Sigmoid colon (tissue), 6 donors: ENCODE measurements at regions not wholly inside any gene's neighbourhood (a gene's known extent, or its start where the extent isn't known, plus 50 kb on each side); places are given as distances from the start of the nearest gene placed in this dataset.

ENCODE experiments used
- DNase-seq: peaks from one replicate; pipeline ENCODE4 v3.0.0-alpha.2; 2019
- H3K27ac ChIP-seq, 4 donors: fragments of 200-600 bp; sonication (generic); one replicate each; pipeline ENCODE4 v1.5.1; 2016 to 2019; ENCODE audit warnings: mild to moderate bottlenecking in 1 of 4
- H3K27me3 ChIP-seq, 3 donors: fragments of 200-600 bp; sonication (generic); one replicate each; pipeline ENCODE4 v1.5.1; 2019; ENCODE audit warnings: mild to moderate bottlenecking in 1 of 3
- H3K36me3 ChIP-seq, 4 donors: fragments of 200-600 bp; sonication (generic); one replicate each; pipeline ENCODE4 v1.5.1; 2016 to 2019
- H3K4me1 ChIP-seq, 4 donors: fragments of 200-600 bp; sonication (generic); one replicate each; pipeline ENCODE4 v1.5.1; 2017 to 2019
- H3K4me3 ChIP-seq, 4 donors: fragments of 200-600 bp; sonication (generic); one replicate each; pipeline ENCODE4 v1.5.1; 2017 to 2019; ENCODE audit warnings: mild to moderate bottlenecking in 2 of 4, moderate library complexity in 1 of 4
- H3K9me3 ChIP-seq, 4 donors: fragments of 200-600 bp in 3 of 4; sonication (generic) in 3 of 4; one replicate each; pipeline versions ENCODE4 v1.5.1 to v1.6.1; 2013 to 2019
- CTCF ChIP-seq, 4 experiments: fragments of 450-650 bp in 3 of 4; fragments of 200-600 bp in 1 of 4; IDR thresholded peaks; one replicate each; pipeline ENCODE4 v1.5.1; 2016 to 2019; ENCODE audit warnings: antibody characterized with exemption in 4 of 4, mild to moderate bottlenecking in 3 of 4, moderate library complexity in 2 of 4
- EP300 ChIP-seq, 4 donors: sonication (generic); formaldehyde crosslinking; IDR thresholded peaks; one replicate each; pipeline ENCODE4 v1.6.1; 2017; ENCODE audit warnings: antibody characterized with exemption in 4 of 4
- POLR2A ChIP-seq, 2 donors: fragments of 450-650 bp; IDR thresholded peaks; one replicate each; pipeline ENCODE4 v1.6.1; 2016; ENCODE audit warnings: antibody characterized with exemption in 2 of 2, mild to moderate bottlenecking in 2 of 2, moderate library complexity in 2 of 2
- POLR2AphosphoS5 ChIP-seq, 4 donors: sonication (generic); formaldehyde crosslinking; IDR thresholded peaks; one replicate each; pipeline ENCODE4 v1.6.1; 2017; ENCODE audit warnings: antibody characterized with exemption in 4 of 4
- WGBS, 2 donors: extraction: QIAGEN DNeasy Blood & Tissue Kit; methylation state at CpG; one replicate each; pipeline ENCODE4 v1.1.7; 2013; 5-methylcytosine and 5-hydroxymethylcytosine counted together
- intact Hi-C: fragments of 100-400 bp; cut with DNase I; formaldehyde crosslinking; loops from one replicate; pipeline ENCODE4 v1.15.1; 2023
- donor health status: healthy with polysubstance abuse.
- donor health status: healthy.

GRCh38 chr3:139757448-139758030 is 79.8 kb upstream of the NMNAT3 start:
- H3K4me1 ChIP-seq, result peaks cover 0 to 12% (median 3%) of the 10 kb centered on the region in 4 donors
- no peaks in the 10 kb centered on the region for H3K36me3 ChIP-seq
- no peak overlapping the region for H3K27ac ChIP-seq
- DNase-seq, result no peak
- no peak for TF ChIP-seq POLR2A (IDR thresholded peaks at IDR 0.05)
- no peak for TF ChIP-seq POLR2AphosphoS5 (IDR thresholded peaks at IDR 0.05)
- no peak for TF ChIP-seq EP300 (IDR thresholded peaks at IDR 0.05)
- TF ChIP-seq CTCF (IDR thresholded peaks at IDR 0.05), result no peak
- no peak overlapping the region for H3K4me3 ChIP-seq
- no peaks in the 10 kb centered on the region for H3K27me3 ChIP-seq
- intact Hi-C loops, result no loop called here
- H3K9me3 ChIP-seq, result no peaks in the 10 kb centered on the region

GRCh38 chr3:139756529-139757103 is 78.8 kb upstream of the NMNAT3 start:
- H3K9me3 ChIP-seq, result no peaks in the 10 kb centered on the region
- no peak overlapping the region for H3K4me3 ChIP-seq
- no peak for TF ChIP-seq CTCF (IDR thresholded peaks at IDR 0.05)
- no peak for TF ChIP-seq EP300 (IDR thresholded peaks at IDR 0.05)
- TF ChIP-seq POLR2A (IDR thresholded peaks at IDR 0.05), result no peak
- TF ChIP-seq POLR2AphosphoS5 (IDR thresholded peaks at IDR 0.05), result no peak
- no peaks in the 10 kb centered on the region for H3K27me3 ChIP-seq
- intact Hi-C loops, result no loop called here
- WGBS, 2 donors, result 88 to 90% methylated on average over 3 of the region's 3 CpGs
- H3K27ac ChIP-seq, result no peak overlapping the region
- no peaks in the 10 kb centered on the region for H3K36me3 ChIP-seq
- no peak for DNase-seq
- peaks cover 0 to 12% (median 3%) of the 10 kb centered on the region in 4 donors for H3K4me1 ChIP-seq

- Histone ChIP-seq H3K4me3 (no peak overlapping the region), H3K36me3 (no peaks in the 10 kb centered on the region), H3K27ac (no peak overlapping the region), H3K9me3 (no peaks in the 10 kb centered on the region), H3K27me3 (no peaks in the 10 kb centered on the region), H3K4me1 (peaks cover 0 to 12% (median 3%) of the 10 kb centered on the region in 4 donors)
- intact Hi-C loops, result no loop called here
- TF ChIP-seq EP300 (IDR thresholded peaks at IDR 0.05) (no peak), POLR2AphosphoS5 (IDR thresholded peaks at IDR 0.05) (no peak), CTCF (IDR thresholded peaks at IDR 0.05) (no peak), POLR2A (IDR thresholded peaks at IDR 0.05) (no peak)
- WGBS, 2 donors, result 87 to 93% methylated on average over 3 of the region's 3 CpGs
- DNase-seq, result no peak
These were observed 77.8 kb upstream of the NMNAT3 start for GRCh38 chr3:139755551-139755950.

GRCh38 chr3:139751789-139752188 is 74.0 kb upstream of the NMNAT3 start:
- no peaks in the 10 kb centered on the region for H3K27me3 ChIP-seq
- H3K9me3 ChIP-seq, result peaks cover 0 to 3% (median 0%) of the 10 kb centered on the region in 4 donors
- intact Hi-C loops, result no loop called here
- TF ChIP-seq POLR2AphosphoS5 (IDR thresholded peaks at IDR 0.05) (no peak), EP300 (IDR thresholded peaks at IDR 0.05) (no peak), POLR2A (IDR thresholded peaks at IDR 0.05) (no peak), CTCF (IDR thresholded peaks at IDR 0.05) (no peak)
- no peak overlapping the region for H3K4me3 ChIP-seq
- no peaks in the 10 kb centered on the region for H3K4me1 ChIP-seq
- no peak for DNase-seq
- no peaks in the 10 kb centered on the region for H3K36me3 ChIP-seq
- H3K27ac ChIP-seq, result no peak overlapping the region
- 79 to 81% methylated on average over 2 of the region's 2 CpGs for WGBS, 2 donors

- peaks cover 0 to 3% (median 0%) of the 10 kb centered on the region in 4 donors for H3K9me3 ChIP-seq
- no peaks in the 10 kb centered on the region for H3K36me3 ChIP-seq
- TF ChIP-seq POLR2A (IDR thresholded peaks at IDR 0.05) (no peak), CTCF (IDR thresholded peaks at IDR 0.05) (no peak), EP300 (IDR thresholded peaks at IDR 0.05) (no peak), POLR2AphosphoS5 (IDR thresholded peaks at IDR 0.05) (no peak)
- DNase-seq, result no peak
- no peak overlapping the region for H3K27ac ChIP-seq
- no peak overlapping the region for H3K4me3 ChIP-seq
- no peaks in the 10 kb centered on the region for H3K4me1 ChIP-seq
- intact Hi-C loops, result no loop called here
- no peaks in the 10 kb centered on the region for H3K27me3 ChIP-seq
These were observed 68.7 kb upstream of the NMNAT3 start for GRCh38 chr3:139746481-139746880.
